ENCODE measurements at regions not wholly inside any gene's neighbourhood (a gene's known extent, or its start where the extent isn't known, plus 50 kb on each side); places are given as distances from the start of the nearest gene placed in this dataset.
"Not testable (repeated sequence)": the region's sequence is repeated elsewhere in the genome, so short reads cannot be mapped to it uniquely, and the experiment has no call there.

DNA sequence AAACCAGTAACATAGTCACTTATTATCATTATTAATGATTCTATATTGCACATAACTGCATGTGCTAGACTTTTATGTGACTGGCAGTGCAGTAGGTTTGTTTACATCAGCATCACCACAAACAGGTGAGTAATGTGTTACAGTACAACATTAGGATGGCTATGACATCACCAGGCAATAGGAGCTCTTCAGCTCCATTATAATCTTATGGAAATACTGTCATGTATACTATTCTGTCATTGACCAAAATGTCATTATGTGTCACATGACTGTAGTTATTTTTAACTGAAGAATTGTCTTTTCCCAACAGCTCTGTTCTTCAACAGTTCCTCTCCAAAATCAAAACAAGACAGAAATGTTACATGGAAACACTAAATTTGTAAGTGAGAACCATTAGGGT lies 96.3 kb downstream of the C18orf54 start:
- H3K27ac ChIP-seq = no peak overlapping the region
- H3K4me1 ChIP-seq = no peaks in the 10 kb centered on the region
- DNase-seq = no peak
- no peak overlapping the region for H3K4me3 ChIP-seq
- H3K9me3 ChIP-seq = no peaks in the 10 kb centered on the region
- H3K27me3 ChIP-seq = no peaks in the 10 kb centered on the region
- TF ChIP-seq, protein P1, sequence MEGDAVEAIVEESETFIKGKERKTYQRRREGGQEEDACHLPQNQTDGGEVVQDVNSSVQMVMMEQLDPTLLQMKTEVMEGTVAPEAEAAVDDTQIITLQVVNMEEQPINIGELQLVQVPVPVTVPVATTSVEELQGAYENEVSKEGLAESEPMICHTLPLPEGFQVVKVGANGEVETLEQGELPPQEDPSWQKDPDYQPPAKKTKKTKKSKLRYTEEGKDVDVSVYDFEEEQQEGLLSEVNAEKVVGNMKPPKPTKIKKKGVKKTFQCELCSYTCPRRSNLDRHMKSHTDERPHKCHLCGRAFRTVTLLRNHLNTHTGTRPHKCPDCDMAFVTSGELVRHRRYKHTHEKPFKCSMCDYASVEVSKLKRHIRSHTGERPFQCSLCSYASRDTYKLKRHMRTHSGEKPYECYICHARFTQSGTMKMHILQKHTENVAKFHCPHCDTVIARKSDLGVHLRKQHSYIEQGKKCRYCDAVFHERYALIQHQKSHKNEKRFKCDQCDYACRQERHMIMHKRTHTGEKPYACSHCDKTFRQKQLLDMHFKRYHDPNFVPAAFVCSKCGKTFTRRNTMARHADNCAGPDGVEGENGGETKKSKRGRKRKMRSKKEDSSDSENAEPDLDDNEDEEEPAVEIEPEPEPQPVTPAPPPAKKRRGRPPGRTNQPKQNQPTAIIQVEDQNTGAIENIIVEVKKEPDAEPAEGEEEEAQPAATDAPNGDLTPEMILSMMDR (IDR thresholded peaks at IDR 0.05) = no peak
- no peaks in the 10 kb centered on the region for H3K36me3 ChIP-seq
- intact Hi-C loops (cut with DNase I; ENCODE audit: low total_unique reads) = no loop called here

DNA sequence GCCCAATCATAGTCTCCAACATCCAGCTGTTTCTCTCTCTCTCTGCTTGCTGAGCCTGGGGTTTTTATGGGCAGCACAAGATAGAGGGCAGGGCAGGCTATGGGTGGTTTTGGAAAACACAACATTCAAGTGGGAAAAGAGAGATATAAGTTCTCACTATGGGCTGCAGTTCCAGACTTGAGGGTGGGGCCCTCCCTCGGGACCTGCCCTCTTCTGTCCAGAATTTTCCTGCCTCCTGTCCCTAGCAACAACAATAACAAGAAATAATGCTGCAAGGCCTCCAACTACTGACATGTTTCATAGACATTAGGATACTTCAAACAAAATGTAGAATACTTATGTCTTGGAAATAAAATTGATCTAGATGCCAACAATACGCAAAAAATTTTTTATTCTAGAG lies 107.8 kb downstream of the C18orf54 start:
- TF ChIP-seq, protein P1 (IDR thresholded peaks at IDR 0.05) = no peak
- intact Hi-C loops (cut with DNase I; ENCODE audit: low total_unique reads) = no loop called here
- Histone ChIP-seq H3K9me3 (no peaks in the 10 kb centered on the region), H3K27ac (no peak overlapping the region), H3K27me3 (no peaks in the 10 kb centered on the region), H3K36me3 (no peaks in the 10 kb centered on the region), H3K4me1 (no peaks in the 10 kb centered on the region), H3K4me3 (no peak overlapping the region)
- no peak for DNase-seq

DNA sequence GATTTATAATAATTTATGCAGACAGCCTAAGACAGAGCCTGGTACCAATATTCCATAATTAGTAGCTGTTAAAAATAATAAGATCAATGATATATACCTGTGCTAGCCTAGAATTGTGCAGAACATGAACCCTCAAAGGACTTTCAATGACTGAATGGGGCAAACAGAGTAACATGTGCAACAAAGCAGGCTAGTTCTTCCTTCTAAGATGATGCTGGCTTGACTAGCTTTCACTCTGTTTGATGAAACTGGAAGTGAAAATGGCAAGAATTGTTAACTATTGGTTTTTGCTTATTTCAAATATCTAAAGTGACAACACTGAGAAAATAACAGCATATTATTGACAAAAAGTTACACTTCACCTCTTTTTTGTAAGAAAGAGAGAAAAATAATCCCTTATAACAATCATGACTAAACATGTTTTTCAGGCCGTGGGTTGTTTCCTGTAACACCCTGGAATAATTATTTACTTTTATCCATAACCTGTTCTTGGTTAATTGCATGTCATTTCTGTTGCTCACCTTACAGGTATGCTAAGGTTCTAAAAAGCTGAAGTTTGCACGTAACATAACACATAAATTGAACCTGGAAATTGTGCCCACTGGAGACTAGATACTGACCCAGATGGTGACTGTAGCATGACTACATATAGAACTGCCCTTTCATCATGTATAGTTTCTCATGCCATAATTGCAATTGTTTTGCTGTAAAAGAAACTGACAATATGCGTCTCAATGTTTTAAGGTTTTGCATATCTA lies 108.7 kb downstream of the C18orf54 start:
- no peak overlapping the region for H3K27ac ChIP-seq
- no peak overlapping the region for H3K4me3 ChIP-seq
- intact Hi-C loops (cut with DNase I; ENCODE audit: low total_unique reads) = no loop called here
- DNase-seq = no peak
- no peaks in the 10 kb centered on the region for H3K4me1 ChIP-seq
- no peaks in the 10 kb centered on the region for H3K9me3 ChIP-seq
- TF ChIP-seq, protein P1 (IDR thresholded peaks at IDR 0.05) = no peak
- no peaks in the 10 kb centered on the region for H3K36me3 ChIP-seq
- no peaks in the 10 kb centered on the region for H3K27me3 ChIP-seq

DNA sequence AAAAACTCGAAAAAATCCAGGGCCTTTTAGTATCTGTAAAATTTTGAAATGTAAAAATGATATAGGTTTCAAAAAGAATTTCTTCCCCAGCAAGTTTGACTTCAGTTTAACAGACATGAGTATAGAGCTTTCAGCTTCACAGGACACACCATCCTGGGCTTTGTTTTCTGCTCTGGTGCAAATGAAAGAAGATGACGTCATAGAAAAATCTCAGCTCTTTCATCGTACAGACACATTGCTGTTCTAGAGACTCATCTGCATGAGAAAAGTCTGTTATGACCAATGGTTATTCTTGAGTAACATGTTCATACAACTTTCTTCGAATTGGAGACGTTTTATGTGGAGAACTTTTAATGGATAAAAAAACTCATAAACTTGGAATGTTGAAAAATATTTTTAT lies 111.7 kb upstream of the DYNAP start:
- intact Hi-C loops (cut with DNase I; ENCODE audit: low total_unique reads) = no loop called here
- Histone ChIP-seq H3K4me3 (no peak overlapping the region), H3K36me3 (no peaks in the 10 kb centered on the region), H3K27me3 (no peaks in the 10 kb centered on the region), H3K4me1 (no peaks in the 10 kb centered on the region), H3K9me3 (no peaks in the 10 kb centered on the region), H3K27ac (no peak overlapping the region)
- TF ChIP-seq, protein P1 (IDR thresholded peaks at IDR 0.05) = no peak
- no peak for DNase-seq

DNA sequence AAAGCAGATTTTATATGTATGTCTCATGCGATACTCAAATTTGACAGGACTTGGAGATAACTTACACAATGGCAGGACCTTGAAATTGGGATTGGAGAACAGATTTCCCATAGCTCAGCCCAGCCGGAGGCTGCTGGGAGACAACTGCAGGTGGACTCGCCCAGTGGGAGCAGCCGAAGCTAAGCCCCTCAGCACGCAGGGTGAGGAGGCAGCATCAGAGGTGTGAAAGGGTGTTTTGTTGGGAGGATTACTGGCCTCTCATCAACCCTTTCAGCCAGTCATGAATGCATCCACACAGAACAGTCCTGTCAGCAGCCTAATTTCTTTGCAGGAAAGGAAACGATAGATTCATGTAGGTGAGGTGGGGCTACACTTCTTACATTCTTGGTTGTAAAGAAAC lies 110.4 kb upstream of the DYNAP start:
- Histone ChIP-seq H3K4me3 (no peak overlapping the region), H3K27me3 (no peaks in the 10 kb centered on the region), H3K4me1 (no peaks in the 10 kb centered on the region), H3K27ac (no peak overlapping the region), H3K9me3 (no peaks in the 10 kb centered on the region), H3K36me3 (no peaks in the 10 kb centered on the region)
- intact Hi-C loops (cut with DNase I; ENCODE audit: low total_unique reads) = no loop called here
- no peak for DNase-seq
- TF ChIP-seq, protein P1 (IDR thresholded peaks at IDR 0.05) = no peak

DNA sequence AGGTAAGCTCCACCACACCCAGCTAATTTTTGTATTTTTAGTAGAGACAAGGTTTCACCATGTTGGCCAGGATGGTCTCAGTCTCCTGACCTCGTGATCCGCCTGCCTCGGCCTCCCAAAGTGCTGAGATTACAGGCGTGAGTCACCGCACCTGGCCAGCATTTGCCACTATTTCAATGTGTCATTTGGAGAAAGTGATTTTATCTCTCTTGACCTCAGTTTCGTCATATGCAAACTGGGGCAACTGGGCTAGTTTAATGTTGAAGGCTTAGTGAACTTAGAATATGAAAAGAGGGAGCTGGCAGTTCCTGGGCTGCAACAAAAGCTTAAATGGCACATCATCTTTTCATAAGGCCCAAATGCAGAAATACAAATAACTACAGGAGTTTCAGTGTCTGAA lies 88.6 kb upstream of the DYNAP start:
- intact Hi-C loops (cut with DNase I; ENCODE audit: low total_unique reads); DNase-seq; H3K36me3 ChIP-seq; H3K27me3 ChIP-seq; H3K4me3 ChIP-seq; H3K9me3 ChIP-seq; H3K27ac ChIP-seq; H3K4me1 ChIP-seq: not testable (repeated sequence)
